Small intestine (tissue), 7 donors: ENCODE measurements at regions not wholly inside any gene's neighbourhood (a gene's known extent, or its start where the extent isn't known, plus 50 kb on each side); places are given as distances from the start of the nearest gene placed in this dataset.

Experiments
- DNase-seq, 2 donors: peaks; one replicate each; pipeline versions ENCODE4 v3.0.0 to v3.0.0-alpha.2; 2013
- FAIRE-seq: peaks from 2 replicates; lab custom pipeline; 2012; peaks lifted over from hg19 to GRCh38; lab: Jason Lieb, UNC
- H3K27ac ChIP-seq, 3 donors: one replicate each; pipeline ENCODE4 v1.5.1; 2013; ENCODE audit warnings: low read length in 2 of 3, mild to moderate bottlenecking in 2 of 3, control low read depth in 1 of 3, inconsistent platforms in 1 of 3, low read depth in 1 of 3, moderate library complexity in 1 of 3
- H3K27me3 ChIP-seq, 3 donors: one replicate each; pipeline ENCODE4 v1.6.1; 2013; ENCODE audit warnings: low read length in 3 of 3, inconsistent platforms in 1 of 3; ENCODE audit not compliant: control insufficient read depth in 3 of 3, insufficient read depth in 3 of 3
- H3K36me3 ChIP-seq, 3 donors: one replicate each; pipeline ENCODE4 v1.6.1; 2013; ENCODE audit warnings: low read length in 3 of 3, inconsistent platforms in 1 of 3, low read depth in 1 of 3, mild to moderate bottlenecking in 1 of 3, moderate library complexity in 1 of 3; ENCODE audit not compliant: control insufficient read depth in 3 of 3, insufficient read depth in 2 of 3
- H3K4me1 ChIP-seq, 3 donors: one replicate each; pipeline ENCODE4 v1.6.1; 2013; ENCODE audit warnings: low read length in 2 of 3, inconsistent platforms in 1 of 3, low read depth in 1 of 3, mild to moderate bottlenecking in 1 of 3, moderate library complexity in 1 of 3; ENCODE audit not compliant: control insufficient read depth in 3 of 3, insufficient read depth in 2 of 3
- H3K4me3 ChIP-seq, 3 donors: one replicate each; pipeline ENCODE4 v1.5.1; 2013; ENCODE audit warnings: low read length in 3 of 3, control low read depth in 1 of 3, inconsistent platforms in 1 of 3, low read depth in 1 of 3, mild to moderate bottlenecking in 1 of 3, moderate library complexity in 1 of 3
- H3K9me3 ChIP-seq, 2 donors: one replicate each; pipeline ENCODE4 v1.6.1; 2013; ENCODE audit warnings: low read depth in 1 of 2, low read length in 1 of 2; ENCODE audit not compliant: control insufficient read depth in 2 of 2, insufficient read depth in 1 of 2
- WGBS, 3 donors: extraction: QIAGEN DNeasy Blood & Tissue Kit; methylation state at CpG; one replicate each; pipeline ENCODE4 v1.1.7; 2013; 5-methylcytosine and 5-hydroxymethylcytosine counted together
- donor health status: healthy with polysubstance abuse.
- donor health status: control.
- donor health status: control.
- donor health status: Bipolar disorder and iron deficiency.
- donor health status: healthy.

DNA sequence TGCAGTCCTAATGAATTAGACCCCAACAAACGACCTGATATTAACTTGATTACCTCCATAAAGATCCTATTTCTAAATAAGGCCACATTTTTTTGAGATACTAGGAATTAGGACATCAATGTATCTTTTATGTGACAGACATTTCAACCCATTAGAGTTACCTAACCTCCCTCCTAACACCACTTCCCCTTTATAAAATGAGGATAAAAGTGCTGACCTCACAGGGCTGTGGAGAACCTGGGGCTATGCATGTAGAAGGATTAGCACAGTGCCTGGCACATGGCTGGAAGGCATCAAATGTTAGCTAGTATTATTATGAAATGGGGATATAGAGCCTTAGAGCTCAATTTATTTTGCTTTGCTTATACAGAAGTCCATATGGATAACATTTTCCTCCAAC lies 53.5 kb upstream of the LRRN1 start:
- FAIRE-seq = no peak
- no peaks in the 10 kb centered on the region for H3K36me3 ChIP-seq

DNA sequence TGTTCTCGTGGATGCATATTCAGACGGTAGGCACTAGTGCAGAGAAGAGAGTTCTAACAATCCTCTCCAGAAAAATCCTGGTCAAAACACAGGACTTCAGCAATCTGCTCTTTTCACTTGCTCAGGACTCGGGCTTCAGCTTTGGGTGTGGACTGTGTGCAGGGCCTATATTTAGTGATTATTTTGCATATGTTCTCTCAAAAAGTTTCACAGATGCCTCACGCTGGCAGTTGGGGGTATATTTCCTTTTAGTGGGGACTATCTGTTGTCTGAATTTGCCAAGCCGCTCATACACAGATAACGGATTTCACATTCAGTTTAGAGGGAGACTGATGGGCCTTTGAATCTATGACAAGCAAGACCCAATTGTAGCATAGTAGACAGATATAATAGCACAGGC lies 54.4 kb upstream of the LRRN1 start:
- H3K4me3 ChIP-seq = no peak overlapping the region
- 87 to 93% (median 90%) methylated on average over 6 of the region's 6 CpGs for WGBS, 3 donors
- H3K9me3 ChIP-seq = no peaks in the 10 kb centered on the region
- no peaks in the 10 kb centered on the region for H3K4me1 ChIP-seq
- no peaks in the 10 kb centered on the region for H3K36me3 ChIP-seq
- H3K27me3 ChIP-seq = no peaks in the 10 kb centered on the region
- DNase-seq (no peak), FAIRE-seq (no peak)
- no peak overlapping the region for H3K27ac ChIP-seq

More for the DNA sequence above, 53.5 kb upstream of the LRRN1 start:
- H3K4me1 ChIP-seq = no peaks in the 10 kb centered on the region
- DNase-seq = no peak
- no peak overlapping the region for H3K4me3 ChIP-seq
- no peaks in the 10 kb centered on the region for H3K27me3 ChIP-seq
- no peak overlapping the region for H3K27ac ChIP-seq
- H3K9me3 ChIP-seq = no peaks in the 10 kb centered on the region
- 19 to 39% (median 33%) methylated on average over 1 of the region's 1 CpG for WGBS, 3 donors

DNA sequence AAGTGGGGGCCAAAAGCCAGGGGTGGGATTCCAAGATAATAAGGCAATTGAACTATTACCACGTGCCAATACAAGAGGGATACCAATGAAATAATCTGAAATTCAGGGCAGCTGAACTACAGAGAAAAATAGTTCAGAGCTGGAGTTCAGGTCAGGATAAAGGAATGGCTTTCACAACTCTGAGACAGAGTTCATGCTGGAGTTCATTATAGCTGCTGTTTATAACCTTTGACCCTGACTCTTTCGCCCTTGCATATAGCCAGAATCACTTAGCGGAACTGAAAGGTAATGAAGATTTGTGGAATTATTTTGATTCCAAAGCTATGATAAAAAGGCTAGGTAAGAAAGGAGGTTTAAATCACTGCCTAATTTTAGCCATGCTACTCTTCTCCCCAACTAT lies 55.5 kb upstream of the LRRN1 start:
- Histone ChIP-seq H3K4me1 (no peaks in the 10 kb centered on the region), H3K27ac (no peak overlapping the region), H3K27me3 (no peaks in the 10 kb centered on the region), H3K4me3 (no peak overlapping the region), H3K36me3 (no peaks in the 10 kb centered on the region), H3K9me3 (no peaks in the 10 kb centered on the region)
- WGBS, 3 donors = 54 to 71% (median 66%) methylated on average over 3 of the region's 3 CpGs
- FAIRE-seq = no peak
- peak in 1 of 2 donors; percentile 4 for DNase-seq

DNA sequence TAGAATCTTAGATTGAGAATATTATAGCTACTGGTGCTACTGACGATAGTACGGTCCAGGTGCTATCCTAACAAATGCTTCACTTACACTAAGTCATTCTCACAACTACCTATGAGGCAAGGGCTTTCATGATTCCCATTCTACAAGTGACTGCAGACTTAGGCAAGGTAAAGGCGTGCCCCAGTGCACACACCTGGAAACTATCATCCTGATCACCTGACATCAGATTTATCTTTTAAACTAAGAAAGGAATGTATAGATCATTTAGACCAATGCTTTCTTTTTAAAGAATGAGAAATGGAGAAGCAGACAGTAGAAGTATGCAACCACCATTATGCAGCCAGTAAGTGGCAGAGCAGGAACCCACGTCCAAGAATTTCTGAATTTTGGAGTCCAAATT lies 59.2 kb upstream of the LRRN1 start:
- H3K4me3 ChIP-seq = no peak overlapping the region
- whole genome bisulfite sequencing, 3 donors = 73 to 82% (median 78%) methylated on average over 4 of the region's 4 CpGs
- no peaks in the 10 kb centered on the region for H3K36me3 ChIP-seq
- no peak overlapping the region for H3K27ac ChIP-seq
- H3K27me3 ChIP-seq = no peaks in the 10 kb centered on the region
- DNase-seq (no peak), FAIRE-seq (no peak)
- no peaks in the 10 kb centered on the region for H3K9me3 ChIP-seq
- H3K4me1 ChIP-seq = no peaks in the 10 kb centered on the region

DNA sequence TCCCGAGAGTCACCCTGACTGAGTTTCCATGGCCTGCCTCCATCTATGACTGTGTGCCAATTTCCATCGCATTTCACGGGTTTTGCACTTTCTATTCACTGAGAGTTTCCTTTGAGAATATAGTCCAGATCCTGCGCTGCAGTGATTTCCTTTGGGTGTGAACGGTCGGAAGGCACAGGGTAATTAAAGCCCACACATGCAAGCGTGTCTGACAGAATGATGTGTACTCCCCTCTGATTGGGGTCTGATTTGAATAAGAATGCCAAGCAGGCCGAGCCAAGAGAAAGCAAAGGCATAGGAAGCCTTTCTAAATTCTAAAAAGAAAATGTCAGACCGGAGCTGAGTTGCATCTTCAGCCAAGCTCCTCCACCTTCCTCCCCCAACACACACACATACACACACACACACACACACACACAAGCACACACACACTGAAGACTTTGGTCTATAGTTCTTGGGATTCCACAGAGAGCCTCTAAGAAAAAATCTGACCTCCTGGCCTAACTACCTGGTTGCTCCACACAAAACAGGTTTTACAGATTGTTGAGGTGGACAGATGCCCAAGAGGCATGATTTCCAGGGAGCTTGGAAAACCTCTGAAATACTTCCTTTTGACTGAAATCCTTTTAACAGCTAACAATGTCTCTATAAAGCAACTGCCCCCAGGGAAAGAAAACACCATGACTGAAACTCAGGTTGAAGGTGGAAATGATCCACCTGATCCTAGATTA lies 59.7 kb upstream of the LRRN1 start:
- H3K27me3 ChIP-seq = no peaks in the 10 kb centered on the region
- H3K4me1 ChIP-seq = no peaks in the 10 kb centered on the region
- no peaks in the 10 kb centered on the region for H3K9me3 ChIP-seq
- no peak overlapping the region for H3K4me3 ChIP-seq
- FAIRE-seq (no peak), DNase-seq (no peak)
- H3K36me3 ChIP-seq = no peaks in the 10 kb centered on the region
- H3K27ac ChIP-seq = no peak overlapping the region
- 80 to 89% (median 87%) methylated on average over 9 of the region's 9 CpGs for WGBS, 3 donors

DNA sequence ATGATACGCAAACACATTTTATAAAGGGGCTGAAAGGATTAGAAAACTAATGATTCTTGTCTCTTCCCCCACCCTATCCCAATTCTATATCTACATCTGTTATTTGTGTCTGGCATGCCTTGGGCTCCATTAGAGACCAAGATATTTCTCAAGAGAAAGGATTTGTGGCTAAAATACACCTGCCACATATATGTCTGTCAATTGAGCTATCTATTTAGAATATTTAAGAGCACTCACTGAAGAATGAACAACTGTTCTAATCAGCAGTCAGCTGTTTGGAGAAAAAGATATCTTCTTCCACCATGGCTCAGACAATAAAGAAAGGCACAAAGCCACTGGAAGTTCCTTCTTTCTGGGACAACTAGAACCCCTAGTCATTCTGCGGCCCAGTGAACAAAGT lies 61.7 kb upstream of the LRRN1 start:
- H3K36me3 ChIP-seq = no peaks in the 10 kb centered on the region
- no peak overlapping the region for H3K27ac ChIP-seq
- H3K27me3 ChIP-seq = no peaks in the 10 kb centered on the region
- no peak overlapping the region for H3K4me3 ChIP-seq
- 71 to 95% (median 95%) methylated on average over 2 of the region's 2 CpGs for WGBS, 3 donors
- FAIRE-seq = no peak
- no peak for DNase-seq
- H3K9me3 ChIP-seq = no peaks in the 10 kb centered on the region
- no peaks in the 10 kb centered on the region for H3K4me1 ChIP-seq

DNA sequence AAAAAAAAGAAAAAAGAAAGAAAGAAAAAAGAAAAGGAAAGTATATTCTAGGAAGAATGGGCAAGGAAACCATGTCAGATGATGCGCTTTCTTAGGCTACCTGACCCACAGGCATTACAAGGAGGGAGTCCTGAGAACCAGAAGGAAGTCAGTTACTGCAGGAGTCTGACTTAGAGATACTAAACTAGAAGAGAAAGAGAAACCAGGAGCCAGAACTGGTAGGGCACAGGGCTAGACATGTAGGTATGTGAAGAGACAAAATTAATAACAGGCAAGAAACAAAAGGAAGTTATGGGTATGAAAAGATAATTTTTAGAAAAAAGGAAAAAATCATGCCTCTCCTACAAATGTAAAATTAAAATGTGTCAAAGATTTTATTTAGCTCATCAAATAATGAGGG lies 63.3 kb upstream of the LRRN1 start:
- DNase-seq (no peak), FAIRE-seq (no peak)
- Histone ChIP-seq H3K27ac (no peak overlapping the region), H3K9me3 (no peaks in the 10 kb centered on the region), H3K4me3 (no peak overlapping the region), H3K36me3 (no peaks in the 10 kb centered on the region), H3K27me3 (no peaks in the 10 kb centered on the region), H3K4me1 (no peaks in the 10 kb centered on the region)
- 88 to 94% (median 90%) methylated on average over 1 of the region's 1 CpG for WGBS, 3 donors

DNA sequence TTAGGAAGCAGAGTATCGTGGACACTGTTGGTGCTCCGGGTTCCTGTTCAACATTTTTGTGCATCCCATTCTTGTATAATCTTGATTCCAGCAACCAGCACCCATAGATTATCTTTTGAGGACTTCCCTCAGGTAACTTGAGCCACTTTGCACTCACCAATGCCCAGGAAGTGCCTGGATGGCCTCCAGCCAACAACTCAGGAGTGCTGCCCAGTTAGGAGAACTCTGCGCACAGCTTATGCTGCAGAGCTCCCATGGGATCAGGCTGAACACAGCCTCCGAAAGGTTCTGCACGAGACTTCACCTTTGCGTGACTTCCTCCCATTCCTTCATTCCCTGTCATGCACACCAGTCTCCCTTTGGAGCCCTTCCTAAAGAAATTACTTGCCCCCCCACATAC lies 64.3 kb upstream of the LRRN1 start:
- Histone ChIP-seq H3K4me1 (no peaks in the 10 kb centered on the region), H3K27ac (no peak overlapping the region), H3K4me3 (no peak overlapping the region), H3K9me3 (no peaks in the 10 kb centered on the region), H3K36me3 (no peaks in the 10 kb centered on the region), H3K27me3 (no peaks in the 10 kb centered on the region)
- FAIRE-seq (no peak), DNase-seq (no peak)
- WGBS, 3 donors = 88 to 93% (median 90%) methylated on average over 6 of the region's 6 CpGs

DNA sequence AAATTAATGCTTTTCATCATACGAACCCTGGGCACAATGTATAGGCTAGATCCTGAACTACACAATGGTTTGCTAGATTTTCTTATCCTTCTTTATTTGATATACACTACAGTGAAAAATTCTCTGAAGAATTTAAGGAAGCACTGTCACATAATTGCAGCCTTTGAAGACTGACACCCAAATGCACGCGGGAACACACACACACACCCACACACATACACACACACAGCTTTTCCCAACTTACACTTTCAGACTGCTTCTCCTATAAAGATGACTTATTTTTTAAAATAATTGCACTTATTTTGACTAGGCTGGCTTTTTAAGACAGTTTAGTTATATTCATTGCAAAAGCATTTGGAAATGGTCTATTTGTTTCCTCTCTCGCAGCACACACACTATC lies 70.0 kb upstream of the LRRN1 start:
- Histone ChIP-seq H3K4me3 (no peak overlapping the region), H3K36me3 (no peaks in the 10 kb centered on the region), H3K27me3 (no peaks in the 10 kb centered on the region), H3K4me1 (no peaks in the 10 kb centered on the region), H3K9me3 (no peaks in the 10 kb centered on the region), H3K27ac (no peak overlapping the region)
- DNase-seq (no peak), FAIRE-seq (no peak)
- WGBS, 3 donors = 73 to 88% (median 80%) methylated on average over 4 of the region's 4 CpGs
